ENCODE measurements at regions not wholly inside any gene's neighbourhood (a gene's known extent, or its start where the extent isn't known, plus 50 kb on each side); places are given as distances from the start of the nearest gene placed in this dataset.
A peak's percentile ranks its signal among the peaks of the same experiment; 100 is the strongest.

- 68% methylated on average over 13 of the region's 13 CpGs for WGBS
- Histone ChIP-seq H3K4me1 (peaks cover 5% of the 10 kb centered on the region), H3K9me3 (no peaks in the 10 kb centered on the region), H3K36me3 (no peaks in the 10 kb centered on the region), H3K4me3 (no peak overlapping the region), H3K27ac (no peak overlapping the region), H3K27me3 (no peaks in the 10 kb centered on the region)
- TF ChIP-seq EP300 (IDR thresholded peaks at IDR 0.05) (no peak), CTCF (IDR thresholded peaks at IDR 0.05) (no peak), POLR2A (IDR thresholded peaks at IDR 0.05) (no peak), POLR2AphosphoS5 (IDR thresholded peaks at IDR 0.05) (no peak)
- DNase-seq (ENCODE audit: low spot score in 2 of 2), result no peak
These were observed 93.1 kb upstream of the HIF1A start for GRCh38 chr14:61602003-61602732.

- Histone ChIP-seq H3K27ac (no peak overlapping the region), H3K36me3 (no peaks in the 10 kb centered on the region), H3K4me1 (peaks cover 5% of the 10 kb centered on the region), H3K27me3 (no peaks in the 10 kb centered on the region), H3K4me3 (no peak overlapping the region), H3K9me3 (no peaks in the 10 kb centered on the region)
- 83% methylated on average over 1 of the region's 1 CpG for WGBS
- TF ChIP-seq POLR2AphosphoS5 (IDR thresholded peaks at IDR 0.05) (no peak), EP300 (IDR thresholded peaks at IDR 0.05) (no peak), POLR2A (IDR thresholded peaks at IDR 0.05) (no peak), CTCF (IDR thresholded peaks at IDR 0.05) (no peak)
- DNase-seq (ENCODE audit: low spot score in 2 of 2), result no peak
These were observed 92.6 kb upstream of the HIF1A start for GRCh38 chr14:61602733-61603077.

- TF ChIP-seq EP300 (IDR thresholded peaks at IDR 0.05) (no peak), CTCF (IDR thresholded peaks at IDR 0.05) (no peak), POLR2A (IDR thresholded peaks at IDR 0.05) (no peak)
- H3K4me3 ChIP-seq, result no peak overlapping the region
- H3K27ac ChIP-seq, result no peak overlapping the region
- WGBS, result 85% methylated on average over 4 of the region's 4 CpGs
- no peak for DNase-seq (ENCODE audit: low spot score in 2 of 2)
- H3K4me1 ChIP-seq, result peaks cover 10% of the 10 kb centered on the region
- H3K27me3 ChIP-seq, result no peaks in the 10 kb centered on the region
- no peaks in the 10 kb centered on the region for H3K36me3 ChIP-seq
- no peaks in the 10 kb centered on the region for H3K9me3 ChIP-seq
These were observed 91.6 kb upstream of the HIF1A start for GRCh38 chr14:61603736-61604135.

GRCh38 chr14:61607570-61608244, 87.6 kb upstream of the HIF1A start:
- no peaks in the 10 kb centered on the region for H3K36me3 ChIP-seq
- H3K27ac ChIP-seq, result peak overlapping the region; percentile 18
- peaks cover 5% of the 10 kb centered on the region for H3K4me1 ChIP-seq
- H3K9me3 ChIP-seq, result no peaks in the 10 kb centered on the region
- no peak overlapping the region for H3K4me3 ChIP-seq
- TF ChIP-seq CTCF (IDR thresholded peaks at IDR 0.05), result no peak
- no peak for TF ChIP-seq EP300 (IDR thresholded peaks at IDR 0.05)
- TF ChIP-seq POLR2AphosphoS5 (IDR thresholded peaks at IDR 0.05), result no peak
- no peak for TF ChIP-seq POLR2A (IDR thresholded peaks at IDR 0.05)
- no peak for DNase-seq (ENCODE audit: low spot score in 2 of 2)
- 89% methylated on average over 6 of the region's 7 CpGs for WGBS
- H3K27me3 ChIP-seq, result no peaks in the 10 kb centered on the region

- Histone ChIP-seq H3K27me3 (no peaks in the 10 kb centered on the region), H3K36me3 (no peaks in the 10 kb centered on the region), H3K27ac (peak overlapping the region; percentile 18), H3K9me3 (no peaks in the 10 kb centered on the region), H3K4me1 (peaks cover 5% of the 10 kb centered on the region), H3K4me3 (no peak overlapping the region)
- DNase-seq (ENCODE audit: low spot score in 2 of 2), result no peak
- TF ChIP-seq POLR2AphosphoS5 (IDR thresholded peaks at IDR 0.05) (no peak), CTCF (IDR thresholded peaks at IDR 0.05) (no peak), EP300 (IDR thresholded peaks at IDR 0.05) (no peak), POLR2A (IDR thresholded peaks at IDR 0.05) (no peak)
- WGBS, result 72% methylated on average over 8 of the region's 8 CpGs
These were observed 86.8 kb upstream of the HIF1A start for GRCh38 chr14:61608245-61609165.
